GM21825 (cell line): ENCODE measurements at regions not wholly inside any gene's neighbourhood (a gene's known extent, or its start where the extent isn't known, plus 50 kb on each side); places are given as distances from the start of the nearest gene placed in this dataset.

Experiments
- ATAC-seq: cut with Tn5 transposase; IDR thresholded peaks from one replicate; pipeline ENCODE4 v1.9.1; 2021; ENCODE audit warnings: mild to moderate bottlenecking, moderate library complexity; ENCODE audit not compliant: unreplicated experiment

GRCh38 chr12:19941096-19941495 is 427.2 kb upstream of the PDE3A start:
- ATAC-seq: no peak

- ATAC-seq: no peak
Measured at GRCh38 chr12:19945559-19946435, 422.5 kb upstream of the PDE3A start.

- no peak for ATAC-seq
Measured at GRCh38 chr12:19946550-19946949, 421.8 kb upstream of the PDE3A start.

- ATAC-seq: no peak
Measured at GRCh38 chr12:19947344-19947743, 421.0 kb upstream of the PDE3A start.

GRCh38 chr12:19951664-19952063 is 416.7 kb upstream of the PDE3A start:
- ATAC-seq: no peak

GRCh38 chr12:19953734-19954133 is 414.6 kb upstream of the PDE3A start:
- ATAC-seq: no peak

GRCh38 chr12:19954163-19954562 is 414.2 kb upstream of the PDE3A start:
- no peak for ATAC-seq

GRCh38 chr12:19957308-19958125 is 410.8 kb upstream of the PDE3A start:
- ATAC-seq: no peak

GRCh38 chr12:19958389-19958788 is 409.9 kb upstream of the PDE3A start:
- ATAC-seq: no peak

- ATAC-seq: no peak
Measured at GRCh38 chr12:19959353-19959752, 409.0 kb upstream of the PDE3A start.

- ATAC-seq: no peak
Measured at GRCh38 chr12:19960527-19960926, 407.8 kb upstream of the PDE3A start.

- ATAC-seq: no peak
Measured at GRCh38 chr12:19962192-19962591, 406.1 kb upstream of the PDE3A start.

GRCh38 chr12:19963972-19964371 is 404.4 kb upstream of the PDE3A start:
- no peak for ATAC-seq

- no peak for ATAC-seq
Measured at GRCh38 chr12:19964549-19964948, 403.8 kb upstream of the PDE3A start.

GRCh38 chr12:19965196-19966038 is 402.9 kb upstream of the PDE3A start:
- no peak for ATAC-seq

- ATAC-seq: no peak
Measured at GRCh38 chr12:19967001-19967400, 401.3 kb upstream of the PDE3A start.

- no peak for ATAC-seq
Measured at GRCh38 chr12:19967431-19967830, 400.9 kb upstream of the PDE3A start.

- ATAC-seq: no peak
Measured at GRCh38 chr12:19970116-19970515, 398.2 kb upstream of the PDE3A start.

GRCh38 chr12:19970821-19971220 is 397.5 kb upstream of the PDE3A start:
- ATAC-seq: no peak

GRCh38 chr12:19971361-19972280 is 396.7 kb upstream of the PDE3A start:
- no peak for ATAC-seq
